ENCODE measurements at regions not wholly inside any gene's neighbourhood (a gene's known extent, or its start where the extent isn't known, plus 50 kb on each side); places are given as distances from the start of the nearest gene placed in this dataset.

- Histone ChIP-seq H3K9me3 (ENCODE audit: control insufficient read depth, insufficient read depth, low read depth, low read length) (no peaks in the 10 kb centered on the region), H3K4me1 (ENCODE audit: control insufficient read depth, insufficient read depth, low read length) (peaks cover 8% of the 10 kb centered on the region), H3K4me3 (ENCODE audit: low read depth, low read length) (no peak overlapping the region), H3K27ac (ENCODE audit: extremely low read depth, low read depth, low read length) (no peak overlapping the region), H3K36me3 (ENCODE audit: control insufficient read depth in 2 of 2, insufficient read depth in 1 of 2, low read length in 2 of 2) (no peaks in the 10 kb centered on the region)
- ChIA-PET POLR2A (no interaction called here), CTCF (interaction anchor here (0.6 kb wide), 2 partner anchors 37 to 259 kb away, joined by 4 read pairs; no protein-coding TSS in a partner anchor)
- TF ChIP-seq ZNF221 (tag by site-specific recombination; IDR thresholded peaks at IDR 0.05; ENCODE audit: borderline replicate concordance): no peak
- TF ChIP-seq ZNF48 (tag by site-specific recombination; IDR thresholded peaks at IDR 0.05): no peak
- no peak for TF ChIP-seq SP2 (tag by site-specific recombination; IDR thresholded peaks at IDR 0.05)
- TF ChIP-seq ZBTB21 (tag by site-specific recombination; IDR thresholded peaks at IDR 0.05): no peak
These were observed 431.8 kb downstream of the CD83 start for GRCh38 chr6:14549304-14549770.

GRCh38 chr6:14549871-14550270 is 432.3 kb downstream of the CD83 start:
- Histone ChIP-seq H3K4me3 (ENCODE audit: low read depth, low read length) (no peak overlapping the region), H3K9me3 (ENCODE audit: control insufficient read depth, insufficient read depth, low read depth, low read length) (no peaks in the 10 kb centered on the region), H3K27ac (ENCODE audit: extremely low read depth, low read depth, low read length) (no peak overlapping the region), H3K36me3 (ENCODE audit: control insufficient read depth in 2 of 2, insufficient read depth in 1 of 2, low read length in 2 of 2) (no peaks in the 10 kb centered on the region), H3K4me1 (ENCODE audit: control insufficient read depth, insufficient read depth, low read length) (peaks cover 3% of the 10 kb centered on the region; the same call in 1 of the 2 replicates)
- POLR2A ChIA-PET: no interaction called here
- no peak for TF ChIP-seq ZIC2 (tag by site-specific recombination; IDR thresholded peaks at IDR 0.05)
- no peak for TF ChIP-seq ZNF146 (tag by site-specific recombination; IDR thresholded peaks at IDR 0.05)
- TF ChIP-seq ZNF514 (tag by site-specific recombination; IDR thresholded peaks at IDR 0.05): no peak
- no peak for TF ChIP-seq ZBTB26 (tag by site-specific recombination; optimal IDR thresholded peaks at IDR 0.05)
- TF ChIP-seq HOXD13 (CRISPR knock-in tag; IDR thresholded peaks at IDR 0.05; ENCODE audit: borderline replicate concordance): no peak
- TF ChIP-seq ZNF335 (tag by site-specific recombination; conservative IDR thresholded peaks at IDR 0.05): no peak
- TF ChIP-seq SETDB1 (IDR thresholded peaks at IDR 0.05; ENCODE audit: insufficient read length, low read length): no peak
- TF ChIP-seq ZBTB10 (tag by site-specific recombination; IDR thresholded peaks at IDR 0.05): no peak
- no peak for TF ChIP-seq EGR2 (tag by site-specific recombination; IDR thresholded peaks at IDR 0.05; ENCODE audit: low read depth)
- no peak for TF ChIP-seq ZNF677 (tag by site-specific recombination; IDR thresholded peaks at IDR 0.05)
- CTCF ChIA-PET: interaction anchor here (0.6 kb wide), 1 partner anchor 37 kb away, joined by 4 read pairs; no protein-coding TSS in a partner anchor

- no peaks in the 10 kb centered on the region for H3K9me3 ChIP-seq (ENCODE audit: control insufficient read depth, insufficient read depth, low read depth, low read length)
- no peak overlapping the region for H3K4me3 ChIP-seq (ENCODE audit: low read depth, low read length)
- no peaks in the 10 kb centered on the region for H3K36me3 ChIP-seq (ENCODE audit: control insufficient read depth in 2 of 2, insufficient read depth in 1 of 2, low read length in 2 of 2)
- no peak overlapping the region for H3K27ac ChIP-seq (ENCODE audit: extremely low read depth, low read depth, low read length)
- POLR2A ChIA-PET: no interaction called here
- CTCF ChIA-PET: no interaction called here
- no peaks in the 10 kb centered on the region; the same call in 1 of the 2 replicates for H3K4me1 ChIP-seq (ENCODE audit: control insufficient read depth, insufficient read depth, low read length)
- TF ChIP-seq ZNF26 (tag by site-specific recombination; IDR thresholded peaks at IDR 0.05): no peak
- TF ChIP-seq ZNF658 (tag by site-specific recombination; IDR thresholded peaks at IDR 0.05): no peak
- TF ChIP-seq ZNF169 (tag by site-specific recombination; IDR thresholded peaks at IDR 0.05): no peak
- no peak for TF ChIP-seq ZNF473 (tag by site-specific recombination; IDR thresholded peaks at IDR 0.05)
- no peak for TF ChIP-seq ZFP69B (tag by site-specific recombination; IDR thresholded peaks at IDR 0.05)
- TF ChIP-seq ZNF302 (tag by site-specific recombination; IDR thresholded peaks at IDR 0.05; ENCODE audit: low read depth): no peak
- no peak for TF ChIP-seq ZNF426 (tag by site-specific recombination; IDR thresholded peaks at IDR 0.05)
- TF ChIP-seq ZBTB7A (tag by site-specific recombination; IDR thresholded peaks at IDR 0.05; ENCODE audit: low read depth): no peak
- no peak for TF ChIP-seq ZNF280D (tag by site-specific recombination; IDR thresholded peaks at IDR 0.05)
- TF ChIP-seq ZNF571 (tag by site-specific recombination; IDR thresholded peaks at IDR 0.05): no peak
- no peak for TF ChIP-seq ZNF266 (tag by site-specific recombination; IDR thresholded peaks at IDR 0.05; ENCODE audit: low read depth)
- no peak for TF ChIP-seq GLI4 (tag by site-specific recombination; IDR thresholded peaks at IDR 0.05)
These were observed 432.8 kb downstream of the CD83 start for GRCh38 chr6:14550410-14550809.
